ENCODE measurements at regions not wholly inside any gene's neighbourhood (a gene's known extent, or its start where the extent isn't known, plus 50 kb on each side); places are given as distances from the start of the nearest gene placed in this dataset.

- H3K4me2 ChIP-seq (ENCODE audit: low read length): no peak overlapping the region
- H4K20me1 ChIP-seq (ENCODE audit: control insufficient read depth, insufficient read depth, low read depth, low read length): no peaks in the 10 kb centered on the region
- TF ChIP-seq EZH2phosphoT487 (IDR thresholded peaks at IDR 0.05; ENCODE audit: borderline replicate concordance, low read length): no peak
- TF ChIP-seq, protein P1, sequence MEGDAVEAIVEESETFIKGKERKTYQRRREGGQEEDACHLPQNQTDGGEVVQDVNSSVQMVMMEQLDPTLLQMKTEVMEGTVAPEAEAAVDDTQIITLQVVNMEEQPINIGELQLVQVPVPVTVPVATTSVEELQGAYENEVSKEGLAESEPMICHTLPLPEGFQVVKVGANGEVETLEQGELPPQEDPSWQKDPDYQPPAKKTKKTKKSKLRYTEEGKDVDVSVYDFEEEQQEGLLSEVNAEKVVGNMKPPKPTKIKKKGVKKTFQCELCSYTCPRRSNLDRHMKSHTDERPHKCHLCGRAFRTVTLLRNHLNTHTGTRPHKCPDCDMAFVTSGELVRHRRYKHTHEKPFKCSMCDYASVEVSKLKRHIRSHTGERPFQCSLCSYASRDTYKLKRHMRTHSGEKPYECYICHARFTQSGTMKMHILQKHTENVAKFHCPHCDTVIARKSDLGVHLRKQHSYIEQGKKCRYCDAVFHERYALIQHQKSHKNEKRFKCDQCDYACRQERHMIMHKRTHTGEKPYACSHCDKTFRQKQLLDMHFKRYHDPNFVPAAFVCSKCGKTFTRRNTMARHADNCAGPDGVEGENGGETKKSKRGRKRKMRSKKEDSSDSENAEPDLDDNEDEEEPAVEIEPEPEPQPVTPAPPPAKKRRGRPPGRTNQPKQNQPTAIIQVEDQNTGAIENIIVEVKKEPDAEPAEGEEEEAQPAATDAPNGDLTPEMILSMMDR (IDR thresholded peaks at IDR 0.05; ENCODE audit: low read depth, low read length, poor library complexity, severe bottlenecking): no peak
- H3K4me1 ChIP-seq (ENCODE audit: control insufficient read depth, low read length): no peaks in the 10 kb centered on the region
- no peak overlapping the region for H3K27ac ChIP-seq (ENCODE audit: low read depth, low read length)
- no peaks in the 10 kb centered on the region for H3K79me2 ChIP-seq (ENCODE audit: control insufficient read depth, low read length)
- H3F3A ChIP-seq (ENCODE audit: control insufficient read depth, insufficient read depth): no peaks in the 10 kb centered on the region
- no peak overlapping the region for H3K4me3 ChIP-seq (ENCODE audit: low read length)
- no peaks in the 10 kb centered on the region for H3K9me3 ChIP-seq (ENCODE audit: control insufficient read depth, insufficient read depth, low read length)
- H3K36me3 ChIP-seq (ENCODE audit: control insufficient read depth, low read length): no peaks in the 10 kb centered on the region
- H3K27me3 ChIP-seq (ENCODE audit: control insufficient read depth, low read length): no peaks in the 10 kb centered on the region
- H3K9me2 ChIP-seq (replicated peaks; ENCODE audit: control insufficient read depth, low read length): no peaks in the 10 kb centered on the region
Measured at GRCh38 chr3:146680617-146681016, 75.5 kb upstream of the PLSCR5 start.

DNA sequence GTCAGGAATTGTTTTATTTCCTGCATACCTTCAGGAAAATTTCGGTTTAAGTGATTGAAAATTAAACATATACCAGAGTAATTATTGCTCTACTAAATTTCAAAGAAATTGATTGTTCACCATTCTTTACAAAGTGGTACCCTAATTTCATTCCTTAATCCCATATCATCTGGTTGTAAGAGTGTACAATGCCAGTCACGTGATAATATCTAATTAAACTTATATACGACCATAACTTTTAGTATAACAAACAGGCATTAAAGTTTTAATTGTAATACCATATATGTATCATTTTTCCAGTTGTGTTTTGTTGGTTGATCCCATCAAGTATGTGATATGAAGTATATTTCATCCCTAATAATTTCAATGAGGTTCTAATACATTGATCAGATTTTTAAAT is 74.8 kb upstream of the PLSCR5 start:
- Histone ChIP-seq H3K4me1 (ENCODE audit: control insufficient read depth, low read length) (no peaks in the 10 kb centered on the region), H3K79me2 (ENCODE audit: control insufficient read depth, low read length) (no peaks in the 10 kb centered on the region), H3K9me3 (ENCODE audit: control insufficient read depth, insufficient read depth, low read length) (no peaks in the 10 kb centered on the region), H3K9me2 (replicated peaks; ENCODE audit: control insufficient read depth, low read length) (no peaks in the 10 kb centered on the region), H3K27me3 (ENCODE audit: control insufficient read depth, low read length) (no peaks in the 10 kb centered on the region), H3K36me3 (ENCODE audit: control insufficient read depth, low read length) (no peaks in the 10 kb centered on the region), H3K27ac (ENCODE audit: low read depth, low read length) (no peak overlapping the region), H3K4me2 (ENCODE audit: low read length) (no peak overlapping the region), H4K20me1 (ENCODE audit: control insufficient read depth, insufficient read depth, low read depth, low read length) (no peaks in the 10 kb centered on the region), H3F3A (ENCODE audit: control insufficient read depth, insufficient read depth) (no peaks in the 10 kb centered on the region), H3K4me3 (ENCODE audit: low read length) (no peak overlapping the region)
- no peak for TF ChIP-seq EZH2phosphoT487 (IDR thresholded peaks at IDR 0.05; ENCODE audit: borderline replicate concordance, low read length)
- TF ChIP-seq, protein P1 (IDR thresholded peaks at IDR 0.05; ENCODE audit: low read depth, low read length, poor library complexity, severe bottlenecking): no peak

GRCh38 chr3:146679191-146679590 is 74.0 kb upstream of the PLSCR5 start:
- Histone ChIP-seq H3K79me2 (ENCODE audit: control insufficient read depth, low read length) (no peaks in the 10 kb centered on the region), H3K36me3 (ENCODE audit: control insufficient read depth, low read length) (no peaks in the 10 kb centered on the region), H3K4me2 (ENCODE audit: low read length) (no peak overlapping the region), H3K4me3 (ENCODE audit: low read length) (no peak overlapping the region), H3K9me2 (replicated peaks; ENCODE audit: control insufficient read depth, low read length) (no peaks in the 10 kb centered on the region), H3K27ac (ENCODE audit: low read depth, low read length) (no peak overlapping the region), H3F3A (ENCODE audit: control insufficient read depth, insufficient read depth) (no peaks in the 10 kb centered on the region), H4K20me1 (ENCODE audit: control insufficient read depth, insufficient read depth, low read depth, low read length) (no peaks in the 10 kb centered on the region), H3K27me3 (ENCODE audit: control insufficient read depth, low read length) (no peaks in the 10 kb centered on the region), H3K9me3 (ENCODE audit: control insufficient read depth, insufficient read depth, low read length) (no peaks in the 10 kb centered on the region), H3K4me1 (ENCODE audit: control insufficient read depth, low read length) (no peaks in the 10 kb centered on the region)
- TF ChIP-seq, protein P1 (IDR thresholded peaks at IDR 0.05; ENCODE audit: low read depth, low read length, poor library complexity, severe bottlenecking): no peak
- TF ChIP-seq EZH2phosphoT487 (IDR thresholded peaks at IDR 0.05; ENCODE audit: borderline replicate concordance, low read length): no peak

DNA sequence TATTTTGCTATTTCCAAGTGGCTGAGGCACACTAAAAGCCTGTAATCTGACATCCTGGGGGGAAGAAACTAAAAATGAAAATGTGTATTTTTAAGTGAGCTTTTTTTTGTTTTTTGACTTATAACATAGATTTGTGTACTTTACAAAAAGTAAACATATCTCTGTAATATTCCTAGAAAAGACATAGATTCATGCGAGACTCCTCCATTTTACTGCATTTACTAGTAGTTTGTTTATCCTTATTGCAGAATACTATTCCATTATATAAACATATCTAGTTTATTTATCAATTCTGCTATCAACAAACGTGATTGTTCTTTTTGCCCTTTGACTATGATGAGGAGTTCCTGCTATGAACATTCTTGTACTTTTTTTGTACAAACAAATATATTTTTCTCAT is 67.8 kb upstream of the PLSCR5 start:
- TF ChIP-seq, protein P1 (IDR thresholded peaks at IDR 0.05; ENCODE audit: low read depth, low read length, poor library complexity, severe bottlenecking): no peak
- TF ChIP-seq EZH2phosphoT487 (IDR thresholded peaks at IDR 0.05; ENCODE audit: borderline replicate concordance, low read length): no peak
- H3K4me3 ChIP-seq (ENCODE audit: low read length): no peak overlapping the region
- no peaks in the 10 kb centered on the region for H3K9me3 ChIP-seq (ENCODE audit: control insufficient read depth, insufficient read depth, low read length)
- H3K36me3 ChIP-seq (ENCODE audit: control insufficient read depth, low read length): no peaks in the 10 kb centered on the region
- no peaks in the 10 kb centered on the region for H3K79me2 ChIP-seq (ENCODE audit: control insufficient read depth, low read length)
- H3K27ac ChIP-seq (ENCODE audit: low read depth, low read length): no peak overlapping the region
- H4K20me1 ChIP-seq (ENCODE audit: control insufficient read depth, insufficient read depth, low read depth, low read length): no peaks in the 10 kb centered on the region
- no peaks in the 10 kb centered on the region for H3K27me3 ChIP-seq (ENCODE audit: control insufficient read depth, low read length)
- H3F3A ChIP-seq (ENCODE audit: control insufficient read depth, insufficient read depth): no peaks in the 10 kb centered on the region
- H3K9me2 ChIP-seq (replicated peaks; ENCODE audit: control insufficient read depth, low read length): no peaks in the 10 kb centered on the region
- no peak overlapping the region for H3K4me2 ChIP-seq (ENCODE audit: low read length)
- no peaks in the 10 kb centered on the region for H3K4me1 ChIP-seq (ENCODE audit: control insufficient read depth, low read length)

Measured in DOHH2 (cell line).